Kidney (tissue), 13 donors: ENCODE measurements at regions not wholly inside any gene's neighbourhood (a gene's known extent, or its start where the extent isn't known, plus 50 kb on each side); places are given as distances from the start of the nearest gene placed in this dataset.

ENCODE experiments used
- DNase-seq, 5 donors: peaks; one replicate each; pipeline ENCODE4 v3.0.0-alpha.2; 2013 to 2020
- FAIRE-seq: peaks from 2 replicates; lab custom pipeline; 2012; peaks lifted over from hg19 to GRCh38; lab: Jason Lieb, UNC
- H3K27ac ChIP-seq, 2 donors: one replicate each; pipeline ENCODE4 v1.7.0; 2013; ENCODE audit warnings: low read depth in 2 of 2, low read length in 2 of 2, inconsistent platforms in 1 of 2
- H3K27me3 ChIP-seq: one replicate; pipeline ENCODE4 v1.7.1; 2013; ENCODE audit warnings: low read length, inconsistent platforms; ENCODE audit not compliant: control insufficient read depth, insufficient read depth
- H3K36me3 ChIP-seq, 3 donors: one replicate each; pipeline versions ENCODE4 v1.7.0 to v1.7.1; 2013; ENCODE audit warnings: low read length in 3 of 3, control low read depth in 1 of 3, inconsistent platforms in 1 of 3; ENCODE audit not compliant: insufficient read depth in 3 of 3, control insufficient read depth in 2 of 3
- H3K4me1 ChIP-seq, 3 donors: one replicate each; pipeline versions ENCODE4 v1.7.0 to v1.7.1; 2013; ENCODE audit warnings: low read length in 3 of 3, inconsistent platforms in 1 of 3, low read depth in 1 of 3; ENCODE audit not compliant: control insufficient read depth in 2 of 3, insufficient read depth in 2 of 3
- H3K4me3 ChIP-seq, 3 donors: one replicate each; pipeline versions ENCODE4 v1.7.0 to v1.8.1; 2013; ENCODE audit warnings: low read length in 3 of 3, control low read depth in 1 of 3, inconsistent platforms in 1 of 3
- H3K9ac ChIP-seq, 3 donors: one replicate each; pipeline versions ENCODE4 v1.7.0 to v1.7.1; 2013; ENCODE audit warnings: low read length in 3 of 3, control low read depth in 1 of 3, inconsistent platforms in 1 of 3
- H3K9me3 ChIP-seq, 3 donors: one replicate each; pipeline versions ENCODE4 v1.7.0 to v1.7.1; 2013; ENCODE audit warnings: low read length in 3 of 3, control low read depth in 1 of 3, inconsistent platforms in 1 of 3; ENCODE audit not compliant: control insufficient read depth in 2 of 3, insufficient read depth in 1 of 3
- CTCF ChIP-seq: IDR thresholded peaks from 3 replicates; pipeline ENCODE4 v1.5.1; 2012; ENCODE audit warnings: mild to moderate bottlenecking, moderate library complexity, borderline replicate concordance; ENCODE audit not compliant: insufficient read depth; ENCODE audit errors: extremely low read depth
- intact Hi-C: fragments of 100-400 bp; cut with DNase I; formaldehyde crosslinking; loops from one replicate; pipeline ENCODE4 v1.11.1; 2022
- donor health status: control.
- donor health status: control.
- donor health status: control.
- donor health status: control.
- donor health status: control.
- donor health status: DM: yes; HTN: yes; CAD: no.
- donor health status: Normal renal cell carcinoma (clear cell type).

DNA sequence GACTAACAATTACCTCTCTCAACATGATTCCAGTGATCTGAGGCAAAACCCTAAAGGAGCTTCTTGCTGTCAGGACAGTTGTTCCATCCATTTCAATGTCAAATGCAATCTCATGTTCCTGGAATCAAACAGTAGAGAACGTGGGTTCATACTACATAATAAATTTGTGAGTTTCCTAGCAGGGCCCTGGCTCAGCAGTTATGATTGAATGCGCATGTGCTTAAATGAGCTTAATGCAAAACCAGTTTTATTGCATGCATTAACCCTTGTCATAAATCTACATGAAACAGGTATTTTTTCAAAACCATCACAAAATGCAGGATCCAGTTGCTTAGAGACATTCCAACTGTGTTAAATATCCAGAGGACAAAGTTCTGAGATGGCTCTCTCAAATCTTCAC, 225.4 kb upstream of the TMEM72 start:
- Histone ChIP-seq H3K36me3 (no peaks in the 10 kb centered on the region), H3K9ac (no peak overlapping the region), H3K9me3 (no peaks in the 10 kb centered on the region), H3K27ac (no peak overlapping the region), H3K4me1 (peaks cover 0 to 24% (median 7%) of the 10 kb centered on the region in 3 donors), H3K27me3 (no peaks in the 10 kb centered on the region), H3K4me3 (no peak overlapping the region)
- DNase-seq (peak in 2 of 5 donors; percentile 9 to 17), FAIRE-seq (no peak)
- TF ChIP-seq CTCF, result no peak
- intact Hi-C loops, result no loop called here

DNA sequence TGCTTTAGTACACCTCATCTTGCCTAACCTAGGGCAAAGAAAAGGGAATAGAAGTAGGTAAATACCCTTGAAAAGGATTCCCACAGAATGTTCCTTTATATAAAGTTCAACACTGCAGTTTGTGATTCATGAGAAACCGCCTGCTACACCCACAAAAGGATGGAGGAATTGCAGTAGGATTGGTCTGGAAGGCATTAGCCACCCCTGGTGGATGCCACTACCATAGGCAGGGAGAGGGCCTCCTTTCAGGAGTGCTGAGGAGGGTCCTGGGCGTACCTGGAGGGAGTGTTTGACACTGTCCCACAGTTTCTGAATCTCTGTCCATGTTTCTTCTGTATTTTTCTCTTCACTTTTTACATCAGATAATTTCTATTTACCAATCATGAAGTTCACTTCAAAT, 221.8 kb upstream of the TMEM72 start:
- peak; percentile 11 for TF ChIP-seq CTCF
- DNase-seq (peak in 1 of 5 donors; percentile 6), FAIRE-seq (no peak)
- Histone ChIP-seq H3K4me1 (peaks cover 0 to 9% (median 2%) of the 10 kb centered on the region in 3 donors), H3K27ac (no peak overlapping the region), H3K9ac (no peak overlapping the region), H3K36me3 (no peaks in the 10 kb centered on the region), H3K27me3 (no peaks in the 10 kb centered on the region), H3K4me3 (no peak overlapping the region), H3K9me3 (no peaks in the 10 kb centered on the region)
- intact Hi-C loops, result no loop called here

DNA sequence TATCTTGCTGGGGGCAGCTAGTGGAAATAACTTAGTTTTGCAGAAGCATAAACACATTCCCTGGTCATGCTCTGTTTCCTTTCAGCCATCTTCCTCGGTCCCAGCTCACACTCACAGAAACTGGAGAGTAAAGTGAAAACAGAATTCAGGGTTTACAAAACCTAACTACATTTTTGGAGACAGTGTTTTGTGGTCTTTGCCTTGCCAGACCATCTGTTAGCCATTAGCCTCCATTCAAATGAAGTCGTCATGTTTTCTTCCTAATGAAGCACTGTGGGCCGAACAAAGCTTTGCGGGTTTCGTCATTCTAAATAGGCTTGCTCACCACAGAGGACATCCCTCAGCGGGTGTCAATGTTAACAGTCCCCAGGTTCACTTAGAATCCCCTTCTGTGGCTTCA, 214.6 kb upstream of the TMEM72 start:
- Histone ChIP-seq H3K9ac (peak overlapping the region in 1 of 3 donors; percentile 20), H3K9me3 (peaks cover 0 to 2% (median 0%) of the 10 kb centered on the region in 3 donors), H3K4me1 (peaks cover 5 to 13% (median 10%) of the 10 kb centered on the region in 3 donors), H3K27ac (peak overlapping the region; percentile 82 to 83), H3K36me3 (no peaks in the 10 kb centered on the region), H3K4me3 (peak overlapping the region in 1 of 3 donors; percentile 32), H3K27me3 (no peaks in the 10 kb centered on the region)
- DNase-seq (peak in 2 of 5 donors; percentile 31), FAIRE-seq (no peak)
- TF ChIP-seq CTCF, result no peak
- intact Hi-C loops, result no loop called here

GRCh38 chr10:44697116-44697515, 214.0 kb upstream of the TMEM72 start:
- Histone ChIP-seq H3K4me3 (no peak overlapping the region), H3K9ac (no peak overlapping the region), H3K27me3 (no peaks in the 10 kb centered on the region), H3K27ac (peak overlapping the region; percentile 82 to 83), H3K4me1 (peaks cover 5 to 13% (median 10%) of the 10 kb centered on the region in 3 donors), H3K9me3 (peaks cover 0 to 3% (median 0%) of the 10 kb centered on the region in 3 donors), H3K36me3 (no peaks in the 10 kb centered on the region)
- no peak for TF ChIP-seq CTCF
- FAIRE-seq (peak; percentile 3), DNase-seq (peak in 2 of 5 donors; percentile 35 to 60)
- intact Hi-C loops, result no loop called here
